ENCODE measurements at regions not wholly inside any gene's neighbourhood (a gene's known extent, or its start where the extent isn't known, plus 50 kb on each side); places are given as distances from the start of the nearest gene placed in this dataset.

DNA sequence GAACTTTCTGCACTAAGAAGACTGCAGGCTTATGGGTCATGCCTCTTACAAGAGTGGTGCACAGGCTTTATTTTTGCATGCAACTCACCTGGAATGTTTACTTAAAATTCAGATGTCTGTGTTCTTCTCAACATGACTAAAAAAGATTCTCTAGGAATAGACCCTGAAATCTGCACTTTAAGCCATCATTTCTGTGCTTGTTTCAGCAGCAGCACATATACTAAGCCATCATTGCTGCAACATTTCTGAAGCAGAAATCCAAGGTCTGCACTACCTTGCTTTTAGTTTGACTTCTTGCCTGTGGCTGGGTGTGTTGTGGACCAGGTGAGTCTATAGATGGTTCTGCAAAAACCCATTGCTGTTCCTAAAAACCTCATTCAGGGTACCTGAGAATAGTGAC lies 156.8 kb downstream of the CEP120 start:
- TF ChIP-seq, protein P1, sequence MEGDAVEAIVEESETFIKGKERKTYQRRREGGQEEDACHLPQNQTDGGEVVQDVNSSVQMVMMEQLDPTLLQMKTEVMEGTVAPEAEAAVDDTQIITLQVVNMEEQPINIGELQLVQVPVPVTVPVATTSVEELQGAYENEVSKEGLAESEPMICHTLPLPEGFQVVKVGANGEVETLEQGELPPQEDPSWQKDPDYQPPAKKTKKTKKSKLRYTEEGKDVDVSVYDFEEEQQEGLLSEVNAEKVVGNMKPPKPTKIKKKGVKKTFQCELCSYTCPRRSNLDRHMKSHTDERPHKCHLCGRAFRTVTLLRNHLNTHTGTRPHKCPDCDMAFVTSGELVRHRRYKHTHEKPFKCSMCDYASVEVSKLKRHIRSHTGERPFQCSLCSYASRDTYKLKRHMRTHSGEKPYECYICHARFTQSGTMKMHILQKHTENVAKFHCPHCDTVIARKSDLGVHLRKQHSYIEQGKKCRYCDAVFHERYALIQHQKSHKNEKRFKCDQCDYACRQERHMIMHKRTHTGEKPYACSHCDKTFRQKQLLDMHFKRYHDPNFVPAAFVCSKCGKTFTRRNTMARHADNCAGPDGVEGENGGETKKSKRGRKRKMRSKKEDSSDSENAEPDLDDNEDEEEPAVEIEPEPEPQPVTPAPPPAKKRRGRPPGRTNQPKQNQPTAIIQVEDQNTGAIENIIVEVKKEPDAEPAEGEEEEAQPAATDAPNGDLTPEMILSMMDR (conservative IDR thresholded peaks at IDR 0.05; ENCODE audit: low read length): no peak
- TF ChIP-seq EZH2phosphoT487 (IDR thresholded peaks at IDR 0.05; ENCODE audit: borderline replicate concordance, low read depth, low read length): no peak
